H1 (cell line): ENCODE measurements at regions not wholly inside any gene's neighbourhood (a gene's known extent, or its start where the extent isn't known, plus 50 kb on each side); places are given as distances from the start of the nearest gene placed in this dataset.

ENCODE experiments used
- PHF8 ChIP-seq: fragments of 200-600 bp; sonication (generic); conservative IDR thresholded peaks from 2 replicates; pipeline ENCODE4 v1.7.1; 2012; ENCODE audit warnings: low read depth, mild to moderate bottlenecking, inconsistent platforms, low read length, moderate library complexity
- SP4 ChIP-seq: IDR thresholded peaks from 2 replicates; pipeline ENCODE4 v1.6.1; 2012; ENCODE audit warnings: low read length, inconsistent platforms
- TAF7 ChIP-seq: optimal IDR thresholded peaks from 2 replicates; pipeline ENCODE3; 2011; ENCODE audit warnings: low read depth, mild to moderate bottlenecking, inconsistent platforms, low read length, moderate library complexity, borderline replicate concordance
- TF ChIP-seq, protein P1 (sequence below): fragments of 300-600 bp; sonication (generic); IDR thresholded peaks from 2 replicates; pipeline ENCODE4 v1.7.1; 2012; ENCODE audit warnings: low read length, moderate library complexity, mild to moderate bottlenecking, inconsistent platforms; ENCODE audit not compliant: insufficient replicate concordance
- TF ChIP-seq, protein P2 (sequence below), 3 experiments: IDR thresholded peaks; 1 replicate in 2 of 3; 2 replicates in 1 of 3; pipeline versions ENCODE4 v1.5.1 to v1.6.1; 2011; ENCODE audit warnings: low read length in 3 of 3, mild to moderate bottlenecking in 3 of 3, inconsistent platforms in 2 of 3, low read depth in 1 of 3, moderate library complexity in 1 of 3; ENCODE audit not compliant: insufficient read depth in 1 of 3; ENCODE audit errors: control extremely low read depth in 1 of 3
- TF ChIP-seq, protein P3 (sequence below): IDR thresholded peaks from 2 replicates; pipeline ENCODE4 v1.6.1; 2011; ENCODE audit warnings: low read length, improper control_type of control experiment

DNA sequence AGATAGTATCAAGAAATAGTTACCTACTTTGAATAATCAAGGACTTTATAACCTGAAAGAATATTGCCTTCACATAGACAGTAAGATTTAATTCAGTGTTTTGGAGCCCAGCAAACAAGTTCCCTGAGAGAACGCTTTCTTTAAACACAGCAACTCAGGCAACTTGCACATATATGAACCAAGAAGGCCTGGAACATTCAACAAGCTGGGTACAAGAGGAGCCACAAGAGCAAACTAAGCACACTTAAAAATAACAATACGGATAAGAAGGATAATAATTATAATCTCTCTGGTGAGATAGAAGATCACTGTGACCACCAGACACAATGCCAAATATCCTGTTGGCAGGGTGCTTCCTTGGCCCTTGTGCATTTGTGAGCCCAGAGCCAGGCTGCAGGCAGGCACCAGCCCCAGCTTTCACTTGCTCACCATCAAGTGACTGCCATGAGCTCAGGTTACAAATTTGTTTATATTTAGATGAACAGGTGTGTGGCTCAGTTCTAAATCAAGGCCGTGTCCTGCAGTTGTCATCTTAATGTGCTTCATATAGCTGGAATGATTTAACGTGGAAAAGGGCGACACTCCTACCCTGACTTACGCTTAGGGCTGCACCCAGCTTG is 446.6 kb downstream of the IRS1 start (continued):
- TF ChIP-seq, protein P1, sequence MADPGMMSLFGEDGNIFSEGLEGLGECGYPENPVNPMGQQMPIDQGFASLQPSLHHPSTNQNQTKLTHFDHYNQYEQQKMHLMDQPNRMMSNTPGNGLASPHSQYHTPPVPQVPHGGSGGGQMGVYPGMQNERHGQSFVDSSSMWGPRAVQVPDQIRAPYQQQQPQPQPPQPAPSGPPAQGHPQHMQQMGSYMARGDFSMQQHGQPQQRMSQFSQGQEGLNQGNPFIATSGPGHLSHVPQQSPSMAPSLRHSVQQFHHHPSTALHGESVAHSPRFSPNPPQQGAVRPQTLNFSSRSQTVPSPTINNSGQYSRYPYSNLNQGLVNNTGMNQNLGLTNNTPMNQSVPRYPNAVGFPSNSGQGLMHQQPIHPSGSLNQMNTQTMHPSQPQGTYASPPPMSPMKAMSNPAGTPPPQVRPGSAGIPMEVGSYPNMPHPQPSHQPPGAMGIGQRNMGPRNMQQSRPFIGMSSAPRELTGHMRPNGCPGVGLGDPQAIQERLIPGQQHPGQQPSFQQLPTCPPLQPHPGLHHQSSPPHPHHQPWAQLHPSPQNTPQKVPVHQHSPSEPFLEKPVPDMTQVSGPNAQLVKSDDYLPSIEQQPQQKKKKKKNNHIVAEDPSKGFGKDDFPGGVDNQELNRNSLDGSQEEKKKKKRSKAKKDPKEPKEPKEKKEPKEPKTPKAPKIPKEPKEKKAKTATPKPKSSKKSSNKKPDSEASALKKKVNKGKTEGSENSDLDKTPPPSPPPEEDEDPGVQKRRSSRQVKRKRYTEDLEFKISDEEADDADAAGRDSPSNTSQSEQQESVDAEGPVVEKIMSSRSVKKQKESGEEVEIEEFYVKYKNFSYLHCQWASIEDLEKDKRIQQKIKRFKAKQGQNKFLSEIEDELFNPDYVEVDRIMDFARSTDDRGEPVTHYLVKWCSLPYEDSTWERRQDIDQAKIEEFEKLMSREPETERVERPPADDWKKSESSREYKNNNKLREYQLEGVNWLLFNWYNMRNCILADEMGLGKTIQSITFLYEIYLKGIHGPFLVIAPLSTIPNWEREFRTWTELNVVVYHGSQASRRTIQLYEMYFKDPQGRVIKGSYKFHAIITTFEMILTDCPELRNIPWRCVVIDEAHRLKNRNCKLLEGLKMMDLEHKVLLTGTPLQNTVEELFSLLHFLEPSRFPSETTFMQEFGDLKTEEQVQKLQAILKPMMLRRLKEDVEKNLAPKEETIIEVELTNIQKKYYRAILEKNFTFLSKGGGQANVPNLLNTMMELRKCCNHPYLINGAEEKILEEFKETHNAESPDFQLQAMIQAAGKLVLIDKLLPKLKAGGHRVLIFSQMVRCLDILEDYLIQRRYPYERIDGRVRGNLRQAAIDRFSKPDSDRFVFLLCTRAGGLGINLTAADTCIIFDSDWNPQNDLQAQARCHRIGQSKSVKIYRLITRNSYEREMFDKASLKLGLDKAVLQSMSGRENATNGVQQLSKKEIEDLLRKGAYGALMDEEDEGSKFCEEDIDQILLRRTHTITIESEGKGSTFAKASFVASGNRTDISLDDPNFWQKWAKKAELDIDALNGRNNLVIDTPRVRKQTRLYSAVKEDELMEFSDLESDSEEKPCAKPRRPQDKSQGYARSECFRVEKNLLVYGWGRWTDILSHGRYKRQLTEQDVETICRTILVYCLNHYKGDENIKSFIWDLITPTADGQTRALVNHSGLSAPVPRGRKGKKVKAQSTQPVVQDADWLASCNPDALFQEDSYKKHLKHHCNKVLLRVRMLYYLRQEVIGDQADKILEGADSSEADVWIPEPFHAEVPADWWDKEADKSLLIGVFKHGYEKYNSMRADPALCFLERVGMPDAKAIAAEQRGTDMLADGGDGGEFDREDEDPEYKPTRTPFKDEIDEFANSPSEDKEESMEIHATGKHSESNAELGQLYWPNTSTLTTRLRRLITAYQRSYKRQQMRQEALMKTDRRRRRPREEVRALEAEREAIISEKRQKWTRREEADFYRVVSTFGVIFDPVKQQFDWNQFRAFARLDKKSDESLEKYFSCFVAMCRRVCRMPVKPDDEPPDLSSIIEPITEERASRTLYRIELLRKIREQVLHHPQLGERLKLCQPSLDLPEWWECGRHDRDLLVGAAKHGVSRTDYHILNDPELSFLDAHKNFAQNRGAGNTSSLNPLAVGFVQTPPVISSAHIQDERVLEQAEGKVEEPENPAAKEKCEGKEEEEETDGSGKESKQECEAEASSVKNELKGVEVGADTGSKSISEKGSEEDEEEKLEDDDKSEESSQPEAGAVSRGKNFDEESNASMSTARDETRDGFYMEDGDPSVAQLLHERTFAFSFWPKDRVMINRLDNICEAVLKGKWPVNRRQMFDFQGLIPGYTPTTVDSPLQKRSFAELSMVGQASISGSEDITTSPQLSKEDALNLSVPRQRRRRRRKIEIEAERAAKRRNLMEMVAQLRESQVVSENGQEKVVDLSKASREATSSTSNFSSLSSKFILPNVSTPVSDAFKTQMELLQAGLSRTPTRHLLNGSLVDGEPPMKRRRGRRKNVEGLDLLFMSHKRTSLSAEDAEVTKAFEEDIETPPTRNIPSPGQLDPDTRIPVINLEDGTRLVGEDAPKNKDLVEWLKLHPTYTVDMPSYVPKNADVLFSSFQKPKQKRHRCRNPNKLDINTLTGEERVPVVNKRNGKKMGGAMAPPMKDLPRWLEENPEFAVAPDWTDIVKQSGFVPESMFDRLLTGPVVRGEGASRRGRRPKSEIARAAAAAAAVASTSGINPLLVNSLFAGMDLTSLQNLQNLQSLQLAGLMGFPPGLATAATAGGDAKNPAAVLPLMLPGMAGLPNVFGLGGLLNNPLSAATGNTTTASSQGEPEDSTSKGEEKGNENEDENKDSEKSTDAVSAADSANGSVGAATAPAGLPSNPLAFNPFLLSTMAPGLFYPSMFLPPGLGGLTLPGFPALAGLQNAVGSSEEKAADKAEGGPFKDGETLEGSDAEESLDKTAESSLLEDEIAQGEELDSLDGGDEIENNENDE, result no peak
- TF ChIP-seq, protein P2, sequence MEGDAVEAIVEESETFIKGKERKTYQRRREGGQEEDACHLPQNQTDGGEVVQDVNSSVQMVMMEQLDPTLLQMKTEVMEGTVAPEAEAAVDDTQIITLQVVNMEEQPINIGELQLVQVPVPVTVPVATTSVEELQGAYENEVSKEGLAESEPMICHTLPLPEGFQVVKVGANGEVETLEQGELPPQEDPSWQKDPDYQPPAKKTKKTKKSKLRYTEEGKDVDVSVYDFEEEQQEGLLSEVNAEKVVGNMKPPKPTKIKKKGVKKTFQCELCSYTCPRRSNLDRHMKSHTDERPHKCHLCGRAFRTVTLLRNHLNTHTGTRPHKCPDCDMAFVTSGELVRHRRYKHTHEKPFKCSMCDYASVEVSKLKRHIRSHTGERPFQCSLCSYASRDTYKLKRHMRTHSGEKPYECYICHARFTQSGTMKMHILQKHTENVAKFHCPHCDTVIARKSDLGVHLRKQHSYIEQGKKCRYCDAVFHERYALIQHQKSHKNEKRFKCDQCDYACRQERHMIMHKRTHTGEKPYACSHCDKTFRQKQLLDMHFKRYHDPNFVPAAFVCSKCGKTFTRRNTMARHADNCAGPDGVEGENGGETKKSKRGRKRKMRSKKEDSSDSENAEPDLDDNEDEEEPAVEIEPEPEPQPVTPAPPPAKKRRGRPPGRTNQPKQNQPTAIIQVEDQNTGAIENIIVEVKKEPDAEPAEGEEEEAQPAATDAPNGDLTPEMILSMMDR (IDR thresholded peaks at IDR 0.05; ENCODE audit: control extremely low read depth in 1 of 3, insufficient read depth in 1 of 3, low read depth in 1 of 3, low read length in 3 of 3), result no peak
- TF ChIP-seq TAF7 (no peak), SP4 (no peak), PHF8 (no peak)
- TF ChIP-seq, protein P3, sequence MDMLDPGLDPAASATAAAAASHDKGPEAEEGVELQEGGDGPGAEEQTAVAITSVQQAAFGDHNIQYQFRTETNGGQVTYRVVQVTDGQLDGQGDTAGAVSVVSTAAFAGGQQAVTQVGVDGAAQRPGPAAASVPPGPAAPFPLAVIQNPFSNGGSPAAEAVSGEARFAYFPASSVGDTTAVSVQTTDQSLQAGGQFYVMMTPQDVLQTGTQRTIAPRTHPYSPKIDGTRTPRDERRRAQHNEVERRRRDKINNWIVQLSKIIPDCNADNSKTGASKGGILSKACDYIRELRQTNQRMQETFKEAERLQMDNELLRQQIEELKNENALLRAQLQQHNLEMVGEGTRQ, result no peak
